ENCODE measurements at regions not wholly inside any gene's neighbourhood (a gene's known extent, or its start where the extent isn't known, plus 50 kb on each side); places are given as distances from the start of the nearest gene placed in this dataset.

DNA sequence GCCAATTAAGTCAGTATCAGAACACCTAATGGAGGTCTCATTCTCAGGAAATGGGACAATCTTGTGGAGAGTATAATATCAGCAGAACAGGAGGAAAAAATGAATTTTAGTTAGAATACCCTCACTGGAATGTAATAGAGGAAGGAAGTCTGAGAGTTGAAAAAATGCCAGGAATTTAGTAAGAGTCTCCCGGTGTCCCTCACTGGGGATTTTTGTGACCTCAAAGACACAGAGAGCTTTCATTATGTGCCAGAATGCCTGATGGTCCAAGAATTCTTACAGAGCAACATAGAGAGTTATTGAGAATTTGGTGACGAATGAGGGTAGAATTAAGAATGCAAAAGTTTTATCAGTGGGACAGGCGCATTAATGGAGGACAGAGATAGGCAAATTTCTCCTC lies 443.5 kb upstream of the B3GALT2 start:
- TF ChIP-seq, protein P1, sequence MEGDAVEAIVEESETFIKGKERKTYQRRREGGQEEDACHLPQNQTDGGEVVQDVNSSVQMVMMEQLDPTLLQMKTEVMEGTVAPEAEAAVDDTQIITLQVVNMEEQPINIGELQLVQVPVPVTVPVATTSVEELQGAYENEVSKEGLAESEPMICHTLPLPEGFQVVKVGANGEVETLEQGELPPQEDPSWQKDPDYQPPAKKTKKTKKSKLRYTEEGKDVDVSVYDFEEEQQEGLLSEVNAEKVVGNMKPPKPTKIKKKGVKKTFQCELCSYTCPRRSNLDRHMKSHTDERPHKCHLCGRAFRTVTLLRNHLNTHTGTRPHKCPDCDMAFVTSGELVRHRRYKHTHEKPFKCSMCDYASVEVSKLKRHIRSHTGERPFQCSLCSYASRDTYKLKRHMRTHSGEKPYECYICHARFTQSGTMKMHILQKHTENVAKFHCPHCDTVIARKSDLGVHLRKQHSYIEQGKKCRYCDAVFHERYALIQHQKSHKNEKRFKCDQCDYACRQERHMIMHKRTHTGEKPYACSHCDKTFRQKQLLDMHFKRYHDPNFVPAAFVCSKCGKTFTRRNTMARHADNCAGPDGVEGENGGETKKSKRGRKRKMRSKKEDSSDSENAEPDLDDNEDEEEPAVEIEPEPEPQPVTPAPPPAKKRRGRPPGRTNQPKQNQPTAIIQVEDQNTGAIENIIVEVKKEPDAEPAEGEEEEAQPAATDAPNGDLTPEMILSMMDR (IDR thresholded peaks at IDR 0.05), result no peak
- TF ChIP-seq EZH2phosphoT487 (IDR thresholded peaks at IDR 0.05) (no peak), EZH2 (IDR thresholded peaks at IDR 0.05) (no peak)

All from neural progenitor cell (in vitro differentiated cells).